Thyroid gland (tissue), 4 donors: ENCODE measurements at regions not wholly inside any gene's neighbourhood (a gene's known extent, or its start where the extent isn't known, plus 50 kb on each side); places are given as distances from the start of the nearest gene placed in this dataset.

ENCODE experiments used
- POLR2A ChIP-seq, 2 donors: fragments of 450-650 bp; IDR thresholded peaks; one replicate each; pipeline ENCODE4 v1.6.1; 2017; ENCODE audit warnings: antibody characterized with exemption in 2 of 2, mild to moderate bottlenecking in 2 of 2, moderate library complexity in 1 of 2
- TF ChIP-seq, protein P1 (sequence below), 6 experiments: fragments of 200-600 bp in 3 of 6; fragments of 450-650 bp in 3 of 6; sonication (generic) in 3 of 6; IDR thresholded peaks; one replicate each; pipeline ENCODE4 v1.5.1; 2016 to 2019; ENCODE audit warnings: antibody characterized with exemption in 6 of 6, mild to moderate bottlenecking in 2 of 6, inconsistent platforms in 1 of 6, moderate library complexity in 1 of 6

DNA sequence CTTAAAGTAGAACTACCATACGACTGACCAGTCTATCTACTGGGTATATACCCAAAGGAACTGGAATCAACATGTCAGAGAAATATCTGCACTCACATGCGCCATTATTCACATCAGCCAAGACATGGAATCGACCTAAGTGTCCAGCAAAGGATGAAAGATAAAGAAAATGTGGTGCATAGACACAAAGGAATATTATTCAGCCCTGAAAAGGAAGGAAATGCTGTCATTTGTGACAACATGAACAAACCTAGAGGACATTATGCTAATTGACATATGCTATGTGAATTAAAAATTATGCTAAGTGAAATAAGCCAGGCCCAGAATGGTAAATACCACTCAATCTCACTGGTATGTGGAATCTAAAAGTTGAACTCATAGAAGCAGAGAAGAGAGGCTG is 123.7 kb downstream of the KLF6 start:
- TF ChIP-seq, protein P1, sequence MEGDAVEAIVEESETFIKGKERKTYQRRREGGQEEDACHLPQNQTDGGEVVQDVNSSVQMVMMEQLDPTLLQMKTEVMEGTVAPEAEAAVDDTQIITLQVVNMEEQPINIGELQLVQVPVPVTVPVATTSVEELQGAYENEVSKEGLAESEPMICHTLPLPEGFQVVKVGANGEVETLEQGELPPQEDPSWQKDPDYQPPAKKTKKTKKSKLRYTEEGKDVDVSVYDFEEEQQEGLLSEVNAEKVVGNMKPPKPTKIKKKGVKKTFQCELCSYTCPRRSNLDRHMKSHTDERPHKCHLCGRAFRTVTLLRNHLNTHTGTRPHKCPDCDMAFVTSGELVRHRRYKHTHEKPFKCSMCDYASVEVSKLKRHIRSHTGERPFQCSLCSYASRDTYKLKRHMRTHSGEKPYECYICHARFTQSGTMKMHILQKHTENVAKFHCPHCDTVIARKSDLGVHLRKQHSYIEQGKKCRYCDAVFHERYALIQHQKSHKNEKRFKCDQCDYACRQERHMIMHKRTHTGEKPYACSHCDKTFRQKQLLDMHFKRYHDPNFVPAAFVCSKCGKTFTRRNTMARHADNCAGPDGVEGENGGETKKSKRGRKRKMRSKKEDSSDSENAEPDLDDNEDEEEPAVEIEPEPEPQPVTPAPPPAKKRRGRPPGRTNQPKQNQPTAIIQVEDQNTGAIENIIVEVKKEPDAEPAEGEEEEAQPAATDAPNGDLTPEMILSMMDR (IDR thresholded peaks at IDR 0.05): no peak
- TF ChIP-seq POLR2A (IDR thresholded peaks at IDR 0.05): no peak
